T-cell (primary cell): ENCODE measurements at regions not wholly inside any gene's neighbourhood (a gene's known extent, or its start where the extent isn't known, plus 50 kb on each side); places are given as distances from the start of the nearest gene placed in this dataset.

ENCODE experiments used
- ATAC-seq, 4 experiments: fragments of 200-7000 bp in 3 of 4; fragments of 150-1000 bp in 1 of 4; cut with Tn5 transposase; replicated peaks in 1 of 4; 1 replicate in 3 of 4; 2 replicates in 1 of 4; pipeline ENCODE4 v1.10.0; 2021; ENCODE audit warnings: moderate library complexity in 3 of 4, mild to moderate bottlenecking in 2 of 4, moderate number of reproducible peaks in 1 of 4
- CTCF ChIA-PET, 2 donors: fragments of 300-600 bp; sonication (Branson Sonifier 250); formaldehyde crosslinking; loops; one replicate each; lab custom pipeline; 2022; ENCODE audit warnings: antibody characterized with exemption in 2 of 2; lab: Charles Lee
- POLR2A ChIA-PET, 2 donors: fragments of 300-600 bp; sonication (Branson Sonifier 250); formaldehyde crosslinking; loops; one replicate each; lab custom pipeline; 2022; ENCODE audit warnings: antibody characterized with exemption in 2 of 2; lab: Charles Lee
- DNase-seq, 35 experiments: peaks; one replicate each; pipeline versions ENCODE4 v3.0.0 to v3.0.0-alpha.2; 2013 to 2023
- H3K27ac ChIP-seq: one replicate; pipeline ENCODE4 v1.5.1; 2013; ENCODE audit warnings: low read length
- H3K27me3 ChIP-seq, 2 experiments: replicated peaks in 1 of 2; 1 replicate in 1 of 2; 2 replicates in 1 of 2; pipeline versions ENCODE4 v1.6.1 to v1.7.0; 2013; ENCODE audit warnings: low read length in 1 of 2, mixed read lengths in 1 of 2; ENCODE audit not compliant: control insufficient read depth in 2 of 2, insufficient read depth in 2 of 2; ENCODE audit errors: extremely low read depth in 1 of 2
- H3K36me3 ChIP-seq, 2 donors: 1 replicate in 1 of 2; 2 replicates in 1 of 2; pipeline versions ENCODE4 v1.6.1 to v1.7.0; 2013; ENCODE audit warnings: low read length in 1 of 2; ENCODE audit not compliant: control insufficient read depth in 2 of 2, insufficient read depth in 1 of 2; ENCODE audit errors: extremely low read depth in 1 of 2
- H3K4me1 ChIP-seq, 2 experiments: 1 replicate in 1 of 2; 2 replicates in 1 of 2; pipeline versions ENCODE4 v1.6.1 to v1.7.0; 2013; ENCODE audit warnings: low read length in 2 of 2, mixed read lengths in 1 of 2; ENCODE audit not compliant: insufficient read depth in 2 of 2, control insufficient read depth in 1 of 2; ENCODE audit errors: extremely low read depth in 1 of 2
- H3K4me3 ChIP-seq, 2 donors: 1 replicate in 1 of 2; 2 replicates in 1 of 2; pipeline versions ENCODE4 v1.5.1 to v1.7.0; 2013; ENCODE audit warnings: mild to moderate bottlenecking in 2 of 2, low read length in 1 of 2, moderate library complexity in 1 of 2; ENCODE audit not compliant: control insufficient read depth in 1 of 2; ENCODE audit errors: extremely low read depth in 1 of 2
- H3K9me3 ChIP-seq: 2 replicates; pipeline ENCODE4 v1.7.0; 2013
- H3K27ac Mint-ChIP-seq, 2 donors: one replicate each; pipeline ENCODE4 v1.8.0; 2020 to 2021; ENCODE audit warnings: mild to moderate bottlenecking in 2 of 2, mixed read lengths in 2 of 2
- H3K27me3 Mint-ChIP-seq, 2 donors: one replicate each; pipeline ENCODE4 v1.8.0; 2021 to 2022; ENCODE audit warnings: mixed read lengths in 2 of 2
- H3K36me3 Mint-ChIP-seq: one replicate; pipeline ENCODE4 v1.8.0; 2021; ENCODE audit warnings: mixed read lengths
- H3K4me1 Mint-ChIP-seq, 3 donors: one replicate each; pipeline ENCODE4 v1.8.0; 2020 to 2022; ENCODE audit warnings: mixed read lengths in 3 of 3, mild to moderate bottlenecking in 1 of 3
- H3K4me3 Mint-ChIP-seq, 3 donors: one replicate each; pipeline ENCODE4 v1.8.0; 2020 to 2022; ENCODE audit warnings: mild to moderate bottlenecking in 3 of 3, mixed read lengths in 3 of 3, moderate library complexity in 3 of 3
- H3K9me3 Mint-ChIP-seq, 3 donors: one replicate each; pipeline ENCODE4 v1.8.0; 2020 to 2022; ENCODE audit warnings: mixed read lengths in 3 of 3
- WGBS: methylation state at CpG from one replicate; pipeline ENCODE4 v1.1.5; 2013; ENCODE audit warnings: missing lambda C conversion rate; ENCODE audit not compliant: insufficient coverage; 5-methylcytosine and 5-hydroxymethylcytosine counted together

- ATAC-seq (no peak), DNase-seq (no peak)
- Mint-ChIP-seq H3K9me3 (peaks cover 0 to 3% (median 2%) of the 10 kb centered on the region in 3 donors), H3K36me3 (no peaks in the 10 kb centered on the region), H3K27me3 (no peaks in the 10 kb centered on the region), H3K4me1 (no peaks in the 10 kb centered on the region), H3K4me3 (no peak overlapping the region), H3K27ac (no peak overlapping the region)
- ChIA-PET CTCF (no interaction called here), POLR2A (no interaction called here)
- Histone ChIP-seq H3K27ac (no peak overlapping the region), H3K4me3 (no peak overlapping the region), H3K4me1 (no peaks in the 10 kb centered on the region), H3K27me3 (no peaks in the 10 kb centered on the region), H3K9me3 (no peaks in the 10 kb centered on the region), H3K36me3 (no peaks in the 10 kb centered on the region)
- WGBS = 38% methylated on average over 1 of the region's 1 CpG
Measured at GRCh38 chr7:93651603-93652159, 77.2 kb upstream of the CALCR start.

DNA sequence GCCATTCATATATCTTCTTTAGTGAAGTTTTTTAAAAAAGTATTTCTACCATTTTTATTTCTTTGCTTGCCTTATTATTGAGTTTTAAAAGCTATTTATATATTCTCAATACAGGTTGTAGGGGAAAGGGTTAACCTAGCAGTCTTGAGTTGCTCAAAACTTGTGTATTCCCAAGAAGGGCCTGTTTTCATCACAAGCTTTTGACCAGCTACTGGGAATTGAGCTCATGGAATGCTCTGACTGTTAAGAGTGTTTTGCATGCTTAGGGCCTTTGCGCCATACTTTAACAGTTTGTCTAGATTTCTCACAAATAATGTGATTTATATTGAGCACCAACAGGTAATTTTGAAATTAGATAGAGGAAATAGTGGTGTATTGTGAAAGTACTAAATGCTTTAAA, 72.0 kb upstream of the CALCR start:
- no CpG with 5 or more reads among the region's 1 CpG for WGBS
- ChIA-PET POLR2A (no interaction called here), CTCF (no interaction called here)

GRCh38 chr7:93636276-93636675, 61.8 kb upstream of the CALCR start:
- Histone ChIP-seq H3K4me1 (no peaks in the 10 kb centered on the region), H3K27me3 (no peaks in the 10 kb centered on the region), H3K27ac (no peak overlapping the region), H3K9me3 (no peaks in the 10 kb centered on the region), H3K4me3 (no peak overlapping the region), H3K36me3 (no peaks in the 10 kb centered on the region)
- Mint-ChIP-seq H3K4me1 (no peaks in the 10 kb centered on the region), H3K27ac (no peak overlapping the region), H3K27me3 (peaks cover 1 to 3% of the 10 kb centered on the region in 2 donors), H3K4me3 (no peak overlapping the region), H3K9me3 (no peaks in the 10 kb centered on the region), H3K36me3 (no peaks in the 10 kb centered on the region)
- ATAC-seq (no peak), DNase-seq (no peak)
- POLR2A ChIA-PET = no interaction called here
- CTCF ChIA-PET = no interaction called here

More for the DNA sequence above, 72.0 kb upstream of the CALCR start:
- Mint-ChIP-seq H3K4me1 (no peaks in the 10 kb centered on the region), H3K36me3 (no peaks in the 10 kb centered on the region), H3K27ac (no peak overlapping the region), H3K27me3 (no peaks in the 10 kb centered on the region), H3K9me3 (peaks cover 0 to 2% (median 0%) of the 10 kb centered on the region in 3 donors), H3K4me3 (no peak overlapping the region)
- Histone ChIP-seq H3K4me1 (no peaks in the 10 kb centered on the region), H3K27ac (no peak overlapping the region), H3K36me3 (no peaks in the 10 kb centered on the region), H3K4me3 (no peak overlapping the region), H3K9me3 (no peaks in the 10 kb centered on the region), H3K27me3 (no peaks in the 10 kb centered on the region)
- DNase-seq = no peak
- no peak for ATAC-seq

DNA sequence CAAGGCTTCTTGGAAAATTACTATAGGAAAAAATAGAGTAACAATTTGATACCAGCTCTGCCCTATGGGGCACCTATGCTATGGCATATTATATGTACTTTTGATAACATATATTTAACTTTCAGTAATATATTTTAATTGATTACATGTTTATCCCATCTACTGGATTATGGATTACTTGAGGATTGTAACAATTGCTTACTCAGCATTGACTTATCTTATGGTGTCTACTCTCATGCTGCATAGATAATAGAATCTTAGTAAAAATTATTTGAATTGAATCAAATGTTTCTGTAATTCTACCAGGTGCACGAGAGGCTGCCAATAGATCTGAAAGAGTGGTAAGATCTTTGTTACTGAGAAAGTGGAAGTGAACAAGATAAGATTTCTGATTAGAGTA, 57.8 kb upstream of the CALCR start:
- no peak overlapping the region for H3K4me3 ChIP-seq
- H3K27me3 ChIP-seq = no peaks in the 10 kb centered on the region
- no peak overlapping the region for H3K4me3 Mint-ChIP-seq
- H3K36me3 ChIP-seq = no peaks in the 10 kb centered on the region
- WGBS = no CpG with 5 or more reads among the region's 1 CpG
- H3K4me1 Mint-ChIP-seq = no peaks in the 10 kb centered on the region
- H3K27me3 Mint-ChIP-seq = peaks cover 1 to 3% of the 10 kb centered on the region in 2 donors
- H3K27ac Mint-ChIP-seq = no peak overlapping the region
- POLR2A ChIA-PET = no interaction called here
- H3K27ac ChIP-seq = no peak overlapping the region
- no peaks in the 10 kb centered on the region for H3K36me3 Mint-ChIP-seq
- no peaks in the 10 kb centered on the region for H3K9me3 ChIP-seq
- H3K9me3 Mint-ChIP-seq = no peaks in the 10 kb centered on the region
- no peak for DNase-seq
- CTCF ChIA-PET = no interaction called here
- H3K4me1 ChIP-seq = no peaks in the 10 kb centered on the region
- no peak for ATAC-seq

GRCh38 chr7:93629291-93629801, 54.8 kb upstream of the CALCR start:
- Mint-ChIP-seq H3K4me3 (no peak overlapping the region), H3K27ac (no peak overlapping the region), H3K4me1 (no peaks in the 10 kb centered on the region), H3K27me3 (peaks cover 1 to 3% of the 10 kb centered on the region in 2 donors), H3K9me3 (peaks cover 0 to 7% (median 0%) of the 10 kb centered on the region in 3 donors), H3K36me3 (no peaks in the 10 kb centered on the region)
- H3K9me3 ChIP-seq = no peaks in the 10 kb centered on the region
- ATAC-seq = no peak
- H3K27me3 ChIP-seq = no peaks in the 10 kb centered on the region
- no CpG with 5 or more reads among the region's 2 CpGs for WGBS
- H3K27ac ChIP-seq = no peak overlapping the region
- H3K4me1 ChIP-seq = no peaks in the 10 kb centered on the region
- no peak for DNase-seq
- H3K36me3 ChIP-seq = no peaks in the 10 kb centered on the region
- CTCF ChIA-PET = no interaction called here
- POLR2A ChIA-PET = no interaction called here
- H3K4me3 ChIP-seq = no peak overlapping the region

- no peak overlapping the region for H3K4me3 Mint-ChIP-seq
- H3K9me3 ChIP-seq = no peaks in the 10 kb centered on the region
- no peak overlapping the region for H3K27ac ChIP-seq
- H3K4me3 ChIP-seq = no peak overlapping the region
- ATAC-seq = no peak
- no peaks in the 10 kb centered on the region for H3K4me1 Mint-ChIP-seq
- H3K27me3 ChIP-seq = no peaks in the 10 kb centered on the region
- no peak for DNase-seq
- H3K27ac Mint-ChIP-seq = no peak overlapping the region
- no peaks in the 10 kb centered on the region for H3K36me3 Mint-ChIP-seq
- peaks cover 0 to 7% (median 0%) of the 10 kb centered on the region in 3 donors for H3K9me3 Mint-ChIP-seq
- ChIA-PET CTCF (no interaction called here), POLR2A (no interaction called here)
- H3K36me3 ChIP-seq = no peaks in the 10 kb centered on the region
- no peaks in the 10 kb centered on the region for H3K4me1 ChIP-seq
- no CpG with 5 or more reads among the region's 1 CpG for WGBS
- H3K27me3 Mint-ChIP-seq = peaks cover 0 to 3% of the 10 kb centered on the region in 2 donors
Measured at GRCh38 chr7:93626869-93627268, 52.3 kb upstream of the CALCR start.
